ENCODE measurements at regions not wholly inside any gene's neighbourhood (a gene's known extent, or its start where the extent isn't known, plus 50 kb on each side); places are given as distances from the start of the nearest gene placed in this dataset.
"Not testable (repeated sequence)": the region's sequence is repeated elsewhere in the genome, so short reads cannot be mapped to it uniquely, and the experiment has no call there.

- not testable (repeated sequence) for H3K27me3 ChIP-seq, H3K27ac ChIP-seq, H3K4me3 ChIP-seq, H3K9me3 ChIP-seq, H3K4me1 ChIP-seq, H3K9ac ChIP-seq, H3K4me2 ChIP-seq, H3K36me3 ChIP-seq, H4K20me1 ChIP-seq
Measured at GRCh38 chr1:243074224-243074623, 180.9 kb downstream of the CEP170 start.

- H3K9ac ChIP-seq, H3K4me3 ChIP-seq, H4K20me1 ChIP-seq, H3K27ac ChIP-seq, H3K4me2 ChIP-seq, H3K9me3 ChIP-seq, H3K36me3 ChIP-seq, H3K27me3 ChIP-seq, H3K4me1 ChIP-seq: not testable (repeated sequence)
Measured at GRCh38 chr1:243067056-243067455, 188.0 kb downstream of the CEP170 start.

- not testable (repeated sequence) for H3K4me3 ChIP-seq, H3K4me1 ChIP-seq, H3K27me3 ChIP-seq, H3K27ac ChIP-seq, H4K20me1 ChIP-seq, H3K36me3 ChIP-seq, H3K4me2 ChIP-seq, H3K9me3 ChIP-seq, H3K9ac ChIP-seq
Measured at GRCh38 chr1:243061965-243062364, 193.1 kb downstream of the CEP170 start.

DNA sequence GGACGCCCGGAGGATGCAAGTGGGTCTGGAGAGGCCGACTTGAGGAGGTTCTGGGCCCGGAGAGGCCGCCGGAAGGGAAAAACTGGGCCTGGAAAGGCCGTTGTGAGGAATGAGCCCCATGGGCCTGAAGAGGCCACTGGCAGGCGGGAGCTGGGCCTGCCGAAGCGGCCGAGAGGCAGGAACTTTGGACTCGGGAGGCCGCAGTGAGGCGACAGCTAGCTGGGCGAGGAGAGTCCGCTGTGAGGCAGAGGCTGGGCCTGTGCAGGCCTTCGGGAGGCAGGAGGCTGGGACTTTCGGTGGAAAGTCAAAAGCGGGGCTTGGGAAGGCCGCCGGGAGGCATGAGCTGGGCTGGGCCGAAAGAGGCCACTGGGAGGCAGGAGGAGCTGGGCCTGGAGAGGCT lies 199.6 kb downstream of the CEP170 start:
- not testable (repeated sequence) for H3K4me3 ChIP-seq, H3K9ac ChIP-seq, H3K36me3 ChIP-seq, H3K27me3 ChIP-seq, H3K9me3 ChIP-seq, H3K4me2 ChIP-seq, H4K20me1 ChIP-seq, H3K4me1 ChIP-seq, H3K27ac ChIP-seq

DNA sequence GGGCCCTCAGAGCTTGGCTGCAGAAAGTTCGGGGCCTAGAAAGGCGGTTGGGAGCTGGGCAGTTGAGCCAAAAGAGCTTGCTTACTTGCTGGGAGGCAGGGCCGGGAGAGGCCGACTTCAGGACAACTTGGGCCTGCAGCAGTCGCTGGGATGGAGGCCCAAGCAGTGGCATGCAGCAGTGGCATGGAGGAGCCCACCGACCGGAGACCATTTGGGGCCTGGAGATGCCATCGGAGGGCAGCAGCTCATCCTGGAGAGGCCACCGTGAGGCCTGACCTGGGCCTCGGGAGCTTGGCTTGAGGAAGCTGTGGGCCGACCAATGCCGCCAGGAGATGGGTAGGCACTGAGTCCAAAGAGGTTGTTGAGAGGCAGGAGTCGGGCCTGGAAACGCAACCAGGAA lies 200.0 kb downstream of the CEP170 start:
- H3K27ac ChIP-seq, H3K4me1 ChIP-seq, H3K4me3 ChIP-seq, H3K36me3 ChIP-seq, H3K4me2 ChIP-seq, H3K9ac ChIP-seq, H4K20me1 ChIP-seq, H3K27me3 ChIP-seq, H3K9me3 ChIP-seq: not testable (repeated sequence)

DNA sequence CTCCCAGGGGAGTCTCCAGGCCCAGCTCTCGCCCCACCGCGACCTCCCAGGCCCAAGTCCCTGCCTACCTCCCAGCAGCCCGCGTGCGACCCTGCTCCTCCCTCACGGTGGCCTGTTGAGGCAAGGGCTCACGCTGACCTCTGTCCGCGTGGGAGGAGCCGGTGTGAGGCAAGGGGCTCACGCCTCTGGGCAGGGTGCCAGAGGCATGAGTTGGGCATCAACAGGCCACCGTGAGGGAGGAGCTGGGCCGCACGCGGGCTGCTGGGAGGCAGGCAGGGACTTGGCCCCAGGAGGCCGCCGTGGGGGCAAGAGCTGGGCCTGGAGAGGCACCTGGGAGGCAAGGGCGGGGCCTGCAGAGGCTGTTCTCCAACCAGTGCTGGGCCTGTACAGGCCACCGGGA lies 200.4 kb downstream of the CEP170 start:
- H3K36me3 ChIP-seq, H3K27ac ChIP-seq, H3K4me2 ChIP-seq, H3K4me3 ChIP-seq, H3K9me3 ChIP-seq, H3K27me3 ChIP-seq, H3K9ac ChIP-seq, H4K20me1 ChIP-seq, H3K4me1 ChIP-seq: not testable (repeated sequence)

GRCh38 chr1:243053048-243053447 lies 202.0 kb downstream of the CEP170 start:
- H4K20me1 ChIP-seq, H3K27me3 ChIP-seq, H3K4me2 ChIP-seq, H3K4me1 ChIP-seq, H3K9me3 ChIP-seq, H3K36me3 ChIP-seq, H3K27ac ChIP-seq, H3K4me3 ChIP-seq, H3K9ac ChIP-seq: not testable (repeated sequence)

DNA sequence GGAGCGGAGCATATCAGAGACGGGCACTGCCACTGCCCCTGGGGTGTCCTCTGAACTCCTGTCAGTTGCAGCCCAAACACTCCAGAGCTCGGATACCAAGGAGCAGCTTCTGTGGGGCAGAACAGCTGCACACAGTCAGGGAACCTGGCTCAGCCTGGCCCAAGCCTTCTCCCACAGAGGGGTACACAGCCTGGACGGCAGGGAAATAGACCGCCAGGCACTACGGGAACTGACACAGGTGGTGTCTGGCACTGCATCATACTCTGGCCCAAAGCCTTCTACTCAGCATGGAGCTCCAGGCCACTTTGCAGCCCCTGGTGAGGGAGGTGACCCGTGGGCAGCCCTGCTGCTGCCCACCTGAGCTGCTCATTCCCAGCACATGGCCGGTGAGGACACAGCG lies 204.5 kb downstream of the CEP170 start:
- H3K27ac ChIP-seq, H3K4me1 ChIP-seq, H3K36me3 ChIP-seq, H3K9ac ChIP-seq, H3K9me3 ChIP-seq, H3K27me3 ChIP-seq, H4K20me1 ChIP-seq, H3K4me3 ChIP-seq, H3K4me2 ChIP-seq: not testable (repeated sequence)

DNA sequence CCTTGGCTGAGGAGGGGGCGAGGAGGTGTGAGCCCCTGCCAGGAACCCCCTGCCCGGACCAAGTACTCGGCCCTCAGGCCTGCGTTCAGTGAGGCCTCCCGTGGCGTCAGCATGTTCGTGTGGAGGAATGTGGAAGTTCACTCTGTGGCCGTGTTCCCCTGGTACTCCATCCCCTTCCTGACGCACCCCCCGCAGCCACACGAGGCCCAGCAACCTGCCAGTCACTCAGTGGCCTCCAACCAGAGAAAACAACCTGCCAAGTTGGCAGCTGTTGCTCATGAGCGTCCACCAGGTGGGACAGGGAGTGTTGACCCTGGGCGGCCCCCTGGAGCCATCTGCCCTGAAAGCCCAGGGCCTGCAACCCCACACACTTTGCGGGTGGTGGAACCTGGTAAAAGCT lies 205.4 kb downstream of the CEP170 start:
- not testable (repeated sequence) for H4K20me1 ChIP-seq, H3K27me3 ChIP-seq, H3K9me3 ChIP-seq, H3K36me3 ChIP-seq, H3K9ac ChIP-seq, H3K4me1 ChIP-seq, H3K27ac ChIP-seq, H3K4me3 ChIP-seq, H3K4me2 ChIP-seq

DNA sequence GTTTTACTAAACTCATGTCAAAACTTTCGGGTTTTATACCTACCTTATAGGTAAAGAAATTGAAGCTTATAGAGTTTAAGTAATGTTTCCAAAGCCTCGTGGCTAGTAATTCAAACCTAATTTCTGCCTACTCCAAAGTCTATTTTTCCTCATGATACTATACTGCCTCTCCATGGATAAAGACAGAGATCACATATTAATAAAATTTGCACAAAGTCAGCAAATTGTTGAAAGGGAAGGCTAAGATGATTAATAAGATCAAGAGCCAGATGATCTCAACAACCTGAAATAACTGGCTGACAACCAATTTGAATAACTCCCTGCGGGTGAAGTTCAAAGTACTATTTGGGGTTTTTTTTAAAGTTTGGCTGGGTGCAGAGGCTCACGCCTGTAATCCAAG lies 233.7 kb downstream of the CEP170 start:
- H4K20me1 ChIP-seq, H3K27me3 ChIP-seq, H3K4me1 ChIP-seq, H3K9me3 ChIP-seq, H3K4me2 ChIP-seq, H3K4me3 ChIP-seq, H3K36me3 ChIP-seq, H3K27ac ChIP-seq, H3K9ac ChIP-seq: not testable (repeated sequence)

- H3K9ac ChIP-seq, H3K27me3 ChIP-seq, H3K4me3 ChIP-seq, H3K36me3 ChIP-seq, H3K4me1 ChIP-seq, H4K20me1 ChIP-seq, H3K27ac ChIP-seq, H3K4me2 ChIP-seq, H3K9me3 ChIP-seq: not testable (repeated sequence)
Measured at GRCh38 chr1:243019030-243019635, 235.9 kb downstream of the CEP170 start.

GRCh38 chr1:243010719-243011118 lies 244.4 kb downstream of the CEP170 start:
- not testable (repeated sequence) for H3K4me1 ChIP-seq, H3K27me3 ChIP-seq, H3K4me3 ChIP-seq, H4K20me1 ChIP-seq, H3K9me3 ChIP-seq, H3K27ac ChIP-seq, H3K36me3 ChIP-seq, H3K9ac ChIP-seq
- peak overlapping the region; percentile 54; the same call in 1 of the 2 replicates for H3K4me2 ChIP-seq

- not testable (repeated sequence) for H3K4me2 ChIP-seq, H3K36me3 ChIP-seq, H3K4me3 ChIP-seq, H3K27ac ChIP-seq, H3K9me3 ChIP-seq, H3K4me1 ChIP-seq, H4K20me1 ChIP-seq, H3K9ac ChIP-seq, H3K27me3 ChIP-seq
Measured at GRCh38 chr1:243001003-243001402, 254.1 kb downstream of the CEP170 start.

- H3K9ac ChIP-seq, H3K27me3 ChIP-seq, H3K27ac ChIP-seq, H3K4me3 ChIP-seq, H3K4me1 ChIP-seq, H3K9me3 ChIP-seq, H3K36me3 ChIP-seq, H3K4me2 ChIP-seq, H4K20me1 ChIP-seq: not testable (repeated sequence)
Measured at GRCh38 chr1:242992776-242993175, 262.3 kb downstream of the CEP170 start.

DNA sequence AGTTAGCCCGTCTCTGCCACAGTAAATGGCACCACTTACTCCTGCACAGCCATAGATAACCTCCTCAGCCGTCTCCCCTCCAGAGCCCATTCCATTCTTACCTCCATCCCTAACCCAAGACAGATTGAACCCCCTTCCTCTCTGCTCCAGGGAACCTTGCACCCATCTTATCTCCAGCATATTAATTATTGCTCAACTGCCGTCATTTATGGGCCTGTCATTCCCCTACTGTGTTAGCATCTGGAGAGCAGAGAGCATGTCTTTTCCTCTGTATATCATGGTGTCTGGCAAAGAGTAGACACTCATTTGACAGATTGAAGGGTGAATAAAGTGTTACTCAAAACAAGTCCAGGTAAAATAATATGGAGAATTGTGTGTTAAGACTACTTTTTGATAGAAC lies 270.0 kb downstream of the CEP170 start:
- not testable (repeated sequence) for H3K9me3 ChIP-seq, H3K27me3 ChIP-seq, H3K4me2 ChIP-seq, H3K27ac ChIP-seq, H3K9ac ChIP-seq, H3K36me3 ChIP-seq, H3K4me3 ChIP-seq, H3K4me1 ChIP-seq, H4K20me1 ChIP-seq

- H4K20me1 ChIP-seq, H3K4me1 ChIP-seq, H3K27me3 ChIP-seq, H3K9me3 ChIP-seq, H3K4me2 ChIP-seq, H3K27ac ChIP-seq, H3K9ac ChIP-seq, H3K36me3 ChIP-seq, H3K4me3 ChIP-seq: not testable (repeated sequence)
Measured at GRCh38 chr1:242973341-242973740, 281.7 kb downstream of the CEP170 start.
